ENCODE measurements at regions not wholly inside any gene's neighbourhood (a gene's known extent, or its start where the extent isn't known, plus 50 kb on each side); places are given as distances from the start of the nearest gene placed in this dataset.

- no peak for TF ChIP-seq BRCA1 (IDR thresholded peaks at IDR 0.05; ENCODE audit: low read depth, low read length)
- no peak for TF ChIP-seq RBBP5 (IDR thresholded peaks at IDR 0.05; ENCODE audit: borderline replicate concordance, low read depth, low read length)
- TF ChIP-seq CHD7 (IDR thresholded peaks at IDR 0.05; ENCODE audit: insufficient replicate concordance, low read length) = no peak
- no peak for TF ChIP-seq KDM1A (IDR thresholded peaks at IDR 0.05; ENCODE audit: borderline replicate concordance, low read length)
- no peak for TF ChIP-seq EGR1 (IDR thresholded peaks at IDR 0.05; ENCODE audit: borderline replicate concordance, low read depth, low read length)
Measured at GRCh38 chr1:56139836-56140235, 439.5 kb downstream of the PLPP3 start (continued).
